ENCODE measurements at regions not wholly inside any gene's neighbourhood (a gene's known extent, or its start where the extent isn't known, plus 50 kb on each side); places are given as distances from the start of the nearest gene placed in this dataset.

DNA sequence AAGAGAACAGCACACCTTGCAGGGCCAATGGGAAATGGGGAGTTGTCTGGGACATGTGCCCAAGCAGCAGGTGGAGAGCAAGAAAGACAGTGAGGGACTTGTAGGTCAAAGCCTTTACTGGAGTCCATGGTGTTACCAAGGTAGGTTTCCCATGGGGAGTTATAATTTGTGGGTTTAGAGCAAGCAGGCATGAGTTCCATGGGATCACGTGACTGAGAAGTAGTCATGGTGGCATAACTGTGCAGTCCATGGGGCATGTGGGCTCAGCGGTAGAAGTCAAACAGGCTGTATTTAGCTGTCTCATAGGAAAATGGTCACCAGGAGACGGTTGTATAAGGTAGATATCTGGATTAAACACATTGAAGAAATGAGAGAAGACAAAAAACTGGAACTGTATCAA lies 715.1 kb downstream of the SLITRK1 start:
- Histone ChIP-seq H3K79me2 (ENCODE audit: control insufficient read depth, insufficient read depth, low read length) (no peaks in the 10 kb centered on the region), H3K9me3 (replicated peaks; ENCODE audit: control insufficient read depth, insufficient read depth, low read length) (no peaks in the 10 kb centered on the region), H3K4me3 (no peak overlapping the region), H3K4me2 (ENCODE audit: control insufficient read depth, insufficient read depth) (no peak overlapping the region), H2AFZ (ENCODE audit: control insufficient read depth, low read depth, low read length) (no peak overlapping the region), H3K36me3 (ENCODE audit: control insufficient read depth in 2 of 2, insufficient read depth in 2 of 2, low read length in 1 of 2) (no peaks in the 10 kb centered on the region), H4K20me1 (ENCODE audit: control insufficient read depth, insufficient read depth) (no peaks in the 10 kb centered on the region), H3K27me3 (replicated peaks in 1 of 2; ENCODE audit: control insufficient read depth in 2 of 2, insufficient read depth in 2 of 2, low read length in 1 of 2) (no peaks in the 10 kb centered on the region), H3K27ac (ENCODE audit: control insufficient read depth, insufficient read depth) (no peak overlapping the region), H3K9ac (ENCODE audit: control insufficient read depth, insufficient read depth, low read length) (no peak overlapping the region), H3K4me1 (ENCODE audit: control insufficient read depth, insufficient read depth, low read length) (no peaks in the 10 kb centered on the region)
- ChIA-PET SMC1A (ENCODE audit: uncharacterized antibody, unreplicated experiment) (no interaction called here), POLR2A (no interaction called here), CTCF (no interaction called here), RAD21 (ENCODE audit: unreplicated experiment) (no interaction called here)
- in situ Hi-C loops (cut with MboI), result no loop called here
- no peak for TF ChIP-seq BHLHE40 (IDR thresholded peaks at IDR 0.05; ENCODE audit: borderline replicate concordance in 1 of 2, low read depth in 2 of 2, low read length in 1 of 2)
- TF ChIP-seq RAD51 (IDR thresholded peaks at IDR 0.05), result 0 out of 2 replicates have a peak, but pooled peaks have one; percentile 12
- no peak for DNase-seq (ENCODE audit: low read depth, low spot score)
- WGBS (ENCODE audit: insufficient coverage, insufficient replicate concordance, low lambda C conversion rate, missing lambda C conversion rate), result 31% methylated on average over 3 of the region's 3 CpGs
- FAIRE-seq, result no peak
- no TSS peak for BruUV-seq (replicated peaks)
- intact Hi-C loops (cut with micrococcal nuclease; ENCODE audit: unreplicated experiment), result no loop called here
- no peak for ATAC-seq

DNA sequence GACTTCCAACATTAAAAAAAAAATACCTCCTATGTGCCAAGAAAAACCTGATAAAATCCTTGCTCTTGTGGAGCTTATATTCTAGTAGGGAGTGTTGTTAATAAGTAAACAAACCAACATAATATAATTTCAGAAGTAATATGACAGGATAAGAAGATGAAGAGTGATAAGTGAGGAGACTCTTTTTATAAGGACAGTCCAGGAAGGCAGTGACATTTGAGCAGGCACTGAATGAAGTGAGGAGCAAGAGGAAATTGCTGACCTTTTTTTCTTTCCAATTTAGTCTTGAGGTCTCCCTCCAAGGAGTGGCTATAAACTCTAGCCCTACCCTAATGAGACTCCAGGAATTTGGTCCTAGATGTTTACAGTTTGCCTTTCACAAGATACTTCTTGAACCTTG lies 715.7 kb downstream of the SLITRK1 start:
- Histone ChIP-seq H4K20me1 (ENCODE audit: control insufficient read depth, insufficient read depth) (no peaks in the 10 kb centered on the region), H3K4me2 (ENCODE audit: control insufficient read depth, insufficient read depth) (no peak overlapping the region), H2AFZ (ENCODE audit: control insufficient read depth, low read depth, low read length) (no peak overlapping the region), H3K9ac (ENCODE audit: control insufficient read depth, insufficient read depth, low read length) (no peak overlapping the region), H3K9me3 (replicated peaks; ENCODE audit: control insufficient read depth, insufficient read depth, low read length) (no peaks in the 10 kb centered on the region), H3K27me3 (replicated peaks in 1 of 2; ENCODE audit: control insufficient read depth in 2 of 2, insufficient read depth in 2 of 2, low read length in 1 of 2) (no peaks in the 10 kb centered on the region), H3K4me1 (ENCODE audit: control insufficient read depth, insufficient read depth, low read length) (no peaks in the 10 kb centered on the region), H3K36me3 (ENCODE audit: control insufficient read depth in 2 of 2, insufficient read depth in 2 of 2, low read length in 1 of 2) (no peaks in the 10 kb centered on the region), H3K79me2 (ENCODE audit: control insufficient read depth, insufficient read depth, low read length) (no peaks in the 10 kb centered on the region), H3K4me3 (no peak overlapping the region), H3K27ac (ENCODE audit: control insufficient read depth, insufficient read depth) (no peak overlapping the region)
- DNase-seq (ENCODE audit: low read depth, low spot score) (no peak), FAIRE-seq (no peak), ATAC-seq (no peak)
- no peak for TF ChIP-seq MYB (IDR thresholded peaks at IDR 0.05; ENCODE audit: borderline replicate concordance, low read depth, low read length)
- no peak for TF ChIP-seq JUND (IDR thresholded peaks at IDR 0.05; ENCODE audit: low read depth, low read length)
- TF ChIP-seq TCF12 (IDR thresholded peaks at IDR 0.05; ENCODE audit: low read depth, low read length), result no peak
- no peak for TF ChIP-seq NR2C1 (IDR thresholded peaks at IDR 0.05)
- TF ChIP-seq STAT3 (IDR thresholded peaks at IDR 0.05; ENCODE audit: low read depth, low read length), result no peak
- TF ChIP-seq CEBPB (IDR thresholded peaks at IDR 0.05; ENCODE audit: borderline replicate concordance in 1 of 2, low read depth in 2 of 2, low read length in 2 of 2), result no peak
- BruUV-seq (replicated peaks), result no TSS peak
- POLR2A ChIA-PET, result no interaction called here
- intact Hi-C loops (cut with micrococcal nuclease; ENCODE audit: unreplicated experiment), result no loop called here
- RAD21 ChIA-PET (ENCODE audit: unreplicated experiment), result no interaction called here
- CTCF ChIA-PET, result no interaction called here
- in situ Hi-C loops (cut with MboI), result no loop called here
- SMC1A ChIA-PET (ENCODE audit: uncharacterized antibody, unreplicated experiment), result no interaction called here

Data from GM12878 (cell line).